H9 (cell line): ENCODE measurements at regions not wholly inside any gene's neighbourhood (a gene's known extent, or its start where the extent isn't known, plus 50 kb on each side); places are given as distances from the start of the nearest gene placed in this dataset.

Experiments used
- DNase-seq: peaks from one replicate; pipeline ENCODE4 v3.0.0-alpha.2; 2017
- H2AFZ ChIP-seq: one replicate; pipeline ENCODE4 v1.6.1; 2013; ENCODE audit warnings: mild to moderate bottlenecking, low read length, control low read depth, moderate library complexity
- H2AK5ac ChIP-seq: 2 replicates; pipeline ENCODE4 v1.6.1; 2013; ENCODE audit warnings: low read length, control low read depth, mixed read lengths; ENCODE audit not compliant: insufficient read length
- H2BK120ac ChIP-seq: one replicate; pipeline ENCODE4 v1.6.1; 2013; ENCODE audit warnings: low read depth, mild to moderate bottlenecking, low read length, control low read depth, inconsistent platforms; ENCODE audit not compliant: poor library complexity, severe bottlenecking
- H2BK12ac ChIP-seq: 2 replicates; pipeline ENCODE4 v1.6.1; 2013; ENCODE audit warnings: low read length, control low read depth, mixed read lengths, low read depth; ENCODE audit not compliant: insufficient read length
- H2BK15ac ChIP-seq: 2 replicates; pipeline ENCODE4 v1.6.1; 2013; ENCODE audit warnings: low read depth, low read length, control low read depth
- H2BK20ac ChIP-seq: one replicate; pipeline ENCODE4 v1.6.1; 2013; ENCODE audit warnings: low read depth, mild to moderate bottlenecking, low read length, control low read depth, inconsistent platforms; ENCODE audit not compliant: poor library complexity, severe bottlenecking
- H2BK5ac ChIP-seq: 2 replicates; pipeline ENCODE4 v1.6.1; 2013; ENCODE audit warnings: low read length, control low read depth, mixed read lengths; ENCODE audit not compliant: insufficient read length
- H3K14ac ChIP-seq: 2 replicates; pipeline ENCODE4 v1.6.1; 2013; ENCODE audit warnings: low read length, control low read depth; ENCODE audit not compliant: insufficient read depth
- H3K18ac ChIP-seq: 2 replicates; pipeline ENCODE4 v1.6.1; 2013; ENCODE audit warnings: low read depth, mild to moderate bottlenecking, mixed read lengths, low read length, control low read depth; ENCODE audit not compliant: insufficient read length
- H3K23ac ChIP-seq: 2 replicates; pipeline ENCODE4 v1.6.1; 2013; ENCODE audit warnings: low read length, control low read depth, mixed read lengths, low read depth; ENCODE audit not compliant: insufficient read length
- H3K23me2 ChIP-seq: 2 replicates; pipeline ENCODE4 v1.6.1; 2013; ENCODE audit warnings: low read depth, mild to moderate bottlenecking, mixed read lengths, low read length, control low read depth; ENCODE audit not compliant: insufficient read length, poor library complexity, severe bottlenecking
- H3K27ac ChIP-seq: 2 replicates; pipeline ENCODE4 v1.5.1; 2013; ENCODE audit warnings: low read length, control low read depth, mixed read lengths, low read depth; ENCODE audit not compliant: insufficient read length
- H3K27me3 ChIP-seq: 2 replicates; pipeline ENCODE4 v1.6.1; 2013; ENCODE audit warnings: low read length, control low read depth, inconsistent platforms; ENCODE audit not compliant: insufficient read depth
- H3K4ac ChIP-seq: 2 replicates; pipeline ENCODE4 v1.6.1; 2013; ENCODE audit warnings: low read depth, mild to moderate bottlenecking, control low read depth, inconsistent platforms, low read length, moderate library complexity
- H3K4me1 ChIP-seq: 2 replicates; pipeline ENCODE4 v1.6.1; 2013; ENCODE audit warnings: low read length, control low read depth, inconsistent platforms; ENCODE audit not compliant: insufficient read depth
- H3K4me2 ChIP-seq: 2 replicates; pipeline ENCODE4 v1.6.1; 2013; ENCODE audit warnings: low read length, control low read depth, mixed read lengths; ENCODE audit not compliant: insufficient read length, insufficient read depth
- H3K56ac ChIP-seq: 2 replicates; pipeline ENCODE4 v1.6.1; 2013; ENCODE audit warnings: low read depth, mild to moderate bottlenecking, mixed read lengths, low read length, control low read depth; ENCODE audit not compliant: insufficient read length
- H3K79me1 ChIP-seq: 2 replicates; pipeline ENCODE4 v1.6.1; 2013; ENCODE audit warnings: low read depth, mild to moderate bottlenecking, moderate library complexity, low read length, control low read depth, inconsistent platforms; ENCODE audit not compliant: insufficient read depth, poor library complexity, severe bottlenecking
- H3K79me2 ChIP-seq: 2 replicates; pipeline ENCODE4 v1.6.1; 2013; ENCODE audit warnings: low read length, control low read depth, inconsistent platforms; ENCODE audit not compliant: insufficient read depth
- H3K9ac ChIP-seq: 2 replicates; pipeline ENCODE4 v1.6.1; 2013; ENCODE audit warnings: low read length, control low read depth, mixed read lengths; ENCODE audit not compliant: insufficient read length; ENCODE audit errors: extremely low read depth
- H3K9me3 ChIP-seq: one replicate; pipeline ENCODE4 v1.6.1; 2013; ENCODE audit warnings: low read depth, low read length, inconsistent platforms; ENCODE audit not compliant: control insufficient read depth
- H3T11ph ChIP-seq: one replicate; pipeline ENCODE4 v1.6.1; 2013; ENCODE audit warnings: mild to moderate bottlenecking, low read length, control low read depth, inconsistent platforms
- H4K20me1 ChIP-seq: one replicate; pipeline ENCODE4 v1.6.1; 2013; ENCODE audit not compliant: control insufficient read depth, insufficient read length, insufficient read depth
- H4K5ac ChIP-seq: 2 replicates; pipeline ENCODE4 v1.6.1; 2013; ENCODE audit warnings: low read depth, mild to moderate bottlenecking, mixed read lengths, low read length, control low read depth; ENCODE audit not compliant: insufficient read length
- H4K8ac ChIP-seq: replicated peaks from 2 replicates; pipeline ENCODE4 v1.6.1; 2013; ENCODE audit warnings: low read length, control low read depth, mixed read lengths, low read depth; ENCODE audit not compliant: insufficient read length
- H4K91ac ChIP-seq: 2 replicates; pipeline ENCODE4 v1.6.1; 2013; ENCODE audit warnings: low read depth, mild to moderate bottlenecking, moderate library complexity, mixed read lengths, low read length, control low read depth; ENCODE audit not compliant: insufficient read length
- H3K27ac Mint-ChIP-seq, 3 experiments: 2 replicates in 2 of 3; 3 replicates in 1 of 3; pipeline ENCODE4 v1.8.0; 2020 to 2021; ENCODE audit warnings: mixed read lengths in 3 of 3, mild to moderate bottlenecking in 1 of 3, moderate library complexity in 1 of 3
- H3K27me3 Mint-ChIP-seq: 2 replicates; pipeline ENCODE4 v1.8.0; 2021; ENCODE audit warnings: low read depth, mild to moderate bottlenecking, moderate library complexity, mixed read lengths
- H3K36me3 Mint-ChIP-seq, 3 experiments: 2 replicates in 2 of 3; 3 replicates in 1 of 3; pipeline ENCODE4 v1.8.0; 2020 to 2021; ENCODE audit warnings: low read depth in 3 of 3, mixed read lengths in 3 of 3; ENCODE audit not compliant: insufficient read depth in 1 of 3
- H3K4me1 Mint-ChIP-seq, 2 experiments: 2 replicates each; pipeline ENCODE4 v1.8.0; 2020; ENCODE audit warnings: mixed read lengths in 2 of 2
- H3K4me3 Mint-ChIP-seq, 2 experiments: 2 replicates in 1 of 2; 3 replicates in 1 of 2; pipeline ENCODE4 v1.8.0; 2020 to 2021; ENCODE audit warnings: mild to moderate bottlenecking in 2 of 2, mixed read lengths in 2 of 2, moderate library complexity in 1 of 2
- H3K9me3 Mint-ChIP-seq, 2 experiments: 2 replicates in 1 of 2; 3 replicates in 1 of 2; pipeline ENCODE4 v1.8.0; 2020; ENCODE audit warnings: mild to moderate bottlenecking in 2 of 2, mixed read lengths in 2 of 2, moderate library complexity in 1 of 2
- CTCF ChIP-seq: fragments of 200-600 bp; sonication (generic); conservative IDR thresholded peaks from 3 replicates; pipeline ENCODE4 v1.8.0; 2021; ENCODE audit warnings: antibody characterized with exemption, mild to moderate bottlenecking
- WGBS: extraction: QIAGEN DNeasy Blood & Tissue Kit; methylation state at CpG from one replicate; pipeline ENCODE4 v1.1.7; 2013; ENCODE audit warnings: missing lambda C conversion rate, low lambda C conversion rate, mixed read lengths; ENCODE audit not compliant: insufficient read length; ENCODE audit errors: extremely low coverage; 5-methylcytosine and 5-hydroxymethylcytosine counted together

- Histone ChIP-seq H3K79me1 (no peaks in the 10 kb centered on the region), H3K4ac (no peak overlapping the region), H3K14ac (no peak overlapping the region), H2BK20ac (no peak overlapping the region), H3K9ac (no peak overlapping the region), H2BK12ac (no peak overlapping the region), H3K23me2 (no peaks in the 10 kb centered on the region), H2BK15ac (no peak overlapping the region), H3K27me3 (no peaks in the 10 kb centered on the region), H3K4me2 (no peak overlapping the region), H4K20me1 (no peaks in the 10 kb centered on the region), H4K5ac (no peak overlapping the region), H2BK5ac (no peak overlapping the region), H4K91ac (no peak overlapping the region), H3K18ac (no peak overlapping the region), H2BK120ac (no peak overlapping the region), H3K9me3 (no peaks in the 10 kb centered on the region), H2AK5ac (no peak overlapping the region), H3K4me1 (no peaks in the 10 kb centered on the region; the same call in 1 of the 2 replicates), H2AFZ (no peak overlapping the region), H3K56ac (no peak overlapping the region), H4K8ac (no peak overlapping the region), H3K79me2 (no peaks in the 10 kb centered on the region), H3K23ac (no peak overlapping the region), H3K27ac (no peak overlapping the region), H3T11ph (no peak overlapping the region)
- Mint-ChIP-seq H3K9me3 (no peaks in the 10 kb centered on the region; a peak in 1 of 5 replicates), H3K4me3 (no peak overlapping the region), H3K27ac (no peak overlapping the region), H3K27me3 (no peaks in the 10 kb centered on the region), H3K4me1 (peaks cover 15 to 27% of the 10 kb centered on the region in 2 experiments), H3K36me3 (no peaks in the 10 kb centered on the region)
- WGBS, result no CpG with 5 or more reads among the region's 3 CpGs
- no peak for TF ChIP-seq CTCF
- DNase-seq, result no peak
Measured at GRCh38 chr4:111999801-112000200, 145.5 kb upstream of the FAM241A start.
